ENCODE measurements at regions not wholly inside any gene's neighbourhood (a gene's known extent, or its start where the extent isn't known, plus 50 kb on each side); places are given as distances from the start of the nearest gene placed in this dataset.

DNA sequence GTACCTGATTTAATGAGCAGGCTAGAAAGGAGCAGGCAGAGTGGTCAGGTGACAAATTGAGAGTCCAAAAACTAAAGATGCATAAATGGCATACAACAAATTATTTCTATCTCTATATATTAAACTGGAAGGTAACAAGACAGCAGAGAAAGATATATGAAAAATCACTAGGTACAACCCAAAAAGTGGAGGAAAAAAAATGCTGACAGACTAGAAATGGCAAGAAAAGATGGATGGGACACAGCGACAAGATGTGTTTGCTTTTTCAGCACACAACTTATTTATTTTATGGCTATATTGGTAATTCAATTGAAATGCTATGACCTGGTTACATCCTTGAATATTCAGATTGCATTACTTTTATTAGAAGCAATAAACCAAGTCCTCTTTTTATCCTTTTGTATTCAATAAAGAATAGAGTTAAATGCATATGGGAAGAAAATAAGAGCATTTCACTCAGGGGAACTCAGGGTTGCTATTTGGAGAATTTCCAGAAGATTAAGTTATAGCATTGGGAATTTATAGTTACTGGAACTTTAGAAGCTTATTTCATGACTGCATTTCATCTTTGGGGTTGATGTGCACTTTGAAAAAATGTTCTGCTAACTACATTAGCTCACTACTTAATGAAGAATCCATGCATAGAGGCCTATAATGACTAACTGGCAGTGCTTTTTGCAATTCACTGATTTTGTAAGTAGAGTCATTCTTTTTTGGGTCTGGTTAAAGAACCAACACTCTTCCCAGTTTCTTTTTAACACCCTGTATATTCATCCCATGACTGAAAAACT is 566.6 kb upstream of the TUSC1 start:
- H3K4me1 ChIP-seq (ENCODE audit: insufficient read depth, low read length), result no peaks in the 10 kb centered on the region
- H3K4me2 ChIP-seq (ENCODE audit: insufficient read depth, low read length), result no peak overlapping the region
- TF ChIP-seq CTCF (IDR thresholded peaks at IDR 0.05; ENCODE audit: extremely low read depth, low read depth, low read length), result no peak
- H2AFZ ChIP-seq (ENCODE audit: low read length), result no peak overlapping the region
- no peaks in the 10 kb centered on the region for H3K27me3 ChIP-seq (ENCODE audit: insufficient read depth, low read length)
- no peak overlapping the region for H3K27ac ChIP-seq (ENCODE audit: low read depth, low read length)
- H3K9me3 ChIP-seq (ENCODE audit: low read depth, low read length), result no peaks in the 10 kb centered on the region
- no peaks in the 10 kb centered on the region for H4K20me1 ChIP-seq (ENCODE audit: insufficient read depth, low read length)
- no peak overlapping the region for H3K4me3 ChIP-seq (ENCODE audit: insufficient read depth, low read length)
- H3K36me3 ChIP-seq (ENCODE audit: insufficient read depth, low read length), result no peaks in the 10 kb centered on the region
- no peaks in the 10 kb centered on the region for H3K79me2 ChIP-seq (ENCODE audit: insufficient read depth, low read length)
- no peak for DNase-seq (ENCODE audit: insufficient read length, low spot score, missing footprints)

DNA sequence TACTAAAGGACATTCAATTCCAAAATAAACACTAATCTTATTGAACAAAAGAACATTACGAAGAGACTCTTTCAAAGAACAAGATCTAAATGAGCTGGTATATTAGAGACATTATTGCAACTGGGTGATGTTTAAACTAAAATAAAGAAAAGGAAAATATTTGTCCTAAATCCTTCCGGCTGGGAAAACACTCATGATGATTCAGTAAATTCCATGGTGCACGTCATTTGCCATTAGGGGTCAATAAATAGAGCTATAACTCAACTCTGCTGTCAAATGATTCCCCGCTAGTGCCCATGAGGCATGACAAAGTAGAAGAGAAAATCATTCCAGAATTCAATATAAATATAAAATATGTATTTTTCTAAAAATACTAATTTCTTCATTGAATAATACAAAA is 565.5 kb upstream of the TUSC1 start:
- peak; percentile 53 for DNase-seq (ENCODE audit: insufficient read length, low spot score, missing footprints)
- no peaks in the 10 kb centered on the region for H3K9me3 ChIP-seq (ENCODE audit: low read depth, low read length)
- H3K27ac ChIP-seq (ENCODE audit: low read depth, low read length), result peak overlapping the region; percentile 49
- H3K36me3 ChIP-seq (ENCODE audit: insufficient read depth, low read length), result no peaks in the 10 kb centered on the region
- H2AFZ ChIP-seq (ENCODE audit: low read length), result no peak overlapping the region
- H3K27me3 ChIP-seq (ENCODE audit: insufficient read depth, low read length), result no peaks in the 10 kb centered on the region
- no peak overlapping the region for H3K4me2 ChIP-seq (ENCODE audit: insufficient read depth, low read length)
- H3K79me2 ChIP-seq (ENCODE audit: insufficient read depth, low read length), result no peaks in the 10 kb centered on the region
- no peaks in the 10 kb centered on the region for H4K20me1 ChIP-seq (ENCODE audit: insufficient read depth, low read length)
- no peak overlapping the region for H3K4me3 ChIP-seq (ENCODE audit: insufficient read depth, low read length)
- H3K4me1 ChIP-seq (ENCODE audit: insufficient read depth, low read length), result no peaks in the 10 kb centered on the region
- no peak for TF ChIP-seq CTCF (IDR thresholded peaks at IDR 0.05; ENCODE audit: extremely low read depth, low read depth, low read length)

- DNase-seq (ENCODE audit: insufficient read length, low spot score, missing footprints), result no peak
- Histone ChIP-seq H3K4me2 (ENCODE audit: insufficient read depth, low read length) (no peak overlapping the region), H3K36me3 (ENCODE audit: insufficient read depth, low read length) (no peaks in the 10 kb centered on the region), H2AFZ (ENCODE audit: low read length) (no peak overlapping the region), H4K20me1 (ENCODE audit: insufficient read depth, low read length) (no peaks in the 10 kb centered on the region), H3K9me3 (ENCODE audit: low read depth, low read length) (no peaks in the 10 kb centered on the region), H3K79me2 (ENCODE audit: insufficient read depth, low read length) (no peaks in the 10 kb centered on the region), H3K27ac (ENCODE audit: low read depth, low read length) (peak overlapping the region; percentile 49), H3K4me3 (ENCODE audit: insufficient read depth, low read length) (no peak overlapping the region), H3K4me1 (ENCODE audit: insufficient read depth, low read length) (no peaks in the 10 kb centered on the region), H3K27me3 (ENCODE audit: insufficient read depth, low read length) (no peaks in the 10 kb centered on the region)
- TF ChIP-seq CTCF (IDR thresholded peaks at IDR 0.05; ENCODE audit: extremely low read depth, low read depth, low read length), result no peak
Measured at GRCh38 chr9:26243029-26243697, 564.9 kb upstream of the TUSC1 start.

GRCh38 chr9:26240020-26240419 is 561.8 kb upstream of the TUSC1 start:
- Histone ChIP-seq H4K20me1 (ENCODE audit: insufficient read depth, low read length) (no peaks in the 10 kb centered on the region), H3K79me2 (ENCODE audit: insufficient read depth, low read length) (no peaks in the 10 kb centered on the region), H3K27me3 (ENCODE audit: insufficient read depth, low read length) (no peaks in the 10 kb centered on the region), H3K4me3 (ENCODE audit: insufficient read depth, low read length) (no peak overlapping the region), H2AFZ (ENCODE audit: low read length) (no peak overlapping the region), H3K4me1 (ENCODE audit: insufficient read depth, low read length) (no peaks in the 10 kb centered on the region), H3K36me3 (ENCODE audit: insufficient read depth, low read length) (no peaks in the 10 kb centered on the region), H3K4me2 (ENCODE audit: insufficient read depth, low read length) (no peak overlapping the region), H3K27ac (ENCODE audit: low read depth, low read length) (no peak overlapping the region), H3K9me3 (ENCODE audit: low read depth, low read length) (no peaks in the 10 kb centered on the region)
- DNase-seq (ENCODE audit: insufficient read length, low spot score, missing footprints), result no peak
- no peak for TF ChIP-seq CTCF (IDR thresholded peaks at IDR 0.05; ENCODE audit: extremely low read depth, low read depth, low read length)

All from osteoblast (primary cell).